ENCODE measurements at regions not wholly inside any gene's neighbourhood (a gene's known extent, or its start where the extent isn't known, plus 50 kb on each side); places are given as distances from the start of the nearest gene placed in this dataset.
"Not testable (repeated sequence)": the region's sequence is repeated elsewhere in the genome, so short reads cannot be mapped to it uniquely, and the experiment has no call there.

DNA sequence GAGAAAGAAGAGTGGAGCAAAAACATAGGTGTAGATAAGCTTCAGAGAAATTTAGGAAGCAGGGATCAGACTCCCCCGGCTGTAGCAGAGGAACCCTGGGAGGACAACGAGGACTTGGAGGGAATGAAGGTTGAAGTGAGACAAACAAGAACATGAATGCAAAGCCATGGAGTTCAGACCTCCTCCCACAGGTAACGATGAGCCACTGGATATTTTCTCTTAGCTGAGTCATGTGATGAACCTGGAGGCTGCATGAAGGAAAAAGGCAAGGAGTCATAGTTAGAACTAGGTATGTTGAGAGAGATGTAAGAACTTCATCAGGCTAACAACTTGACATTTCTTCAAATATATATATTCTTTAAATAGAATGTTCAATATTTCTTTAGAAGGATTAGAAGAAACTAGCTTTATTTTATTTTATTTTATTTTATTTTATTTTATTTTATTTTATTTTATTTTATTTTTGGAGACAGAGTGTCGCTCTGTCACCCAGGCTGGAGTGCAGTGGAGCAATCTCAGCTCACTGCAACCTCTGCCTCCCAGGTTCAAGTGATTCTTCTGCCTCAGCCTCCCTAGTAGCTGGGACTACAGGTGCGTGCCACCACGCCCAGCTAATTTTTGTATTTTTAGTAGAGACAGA is 57.7 kb upstream of the RGS1 start:
- TF ChIP-seq, protein P1, sequence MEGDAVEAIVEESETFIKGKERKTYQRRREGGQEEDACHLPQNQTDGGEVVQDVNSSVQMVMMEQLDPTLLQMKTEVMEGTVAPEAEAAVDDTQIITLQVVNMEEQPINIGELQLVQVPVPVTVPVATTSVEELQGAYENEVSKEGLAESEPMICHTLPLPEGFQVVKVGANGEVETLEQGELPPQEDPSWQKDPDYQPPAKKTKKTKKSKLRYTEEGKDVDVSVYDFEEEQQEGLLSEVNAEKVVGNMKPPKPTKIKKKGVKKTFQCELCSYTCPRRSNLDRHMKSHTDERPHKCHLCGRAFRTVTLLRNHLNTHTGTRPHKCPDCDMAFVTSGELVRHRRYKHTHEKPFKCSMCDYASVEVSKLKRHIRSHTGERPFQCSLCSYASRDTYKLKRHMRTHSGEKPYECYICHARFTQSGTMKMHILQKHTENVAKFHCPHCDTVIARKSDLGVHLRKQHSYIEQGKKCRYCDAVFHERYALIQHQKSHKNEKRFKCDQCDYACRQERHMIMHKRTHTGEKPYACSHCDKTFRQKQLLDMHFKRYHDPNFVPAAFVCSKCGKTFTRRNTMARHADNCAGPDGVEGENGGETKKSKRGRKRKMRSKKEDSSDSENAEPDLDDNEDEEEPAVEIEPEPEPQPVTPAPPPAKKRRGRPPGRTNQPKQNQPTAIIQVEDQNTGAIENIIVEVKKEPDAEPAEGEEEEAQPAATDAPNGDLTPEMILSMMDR (IDR thresholded peaks at IDR 0.05): not testable (repeated sequence)
- TF ChIP-seq EZH2phosphoT487, EZH2 (IDR thresholded peaks at IDR 0.05): not testable (repeated sequence)
